DMS53 (cell line): ENCODE measurements at regions not wholly inside any gene's neighbourhood (a gene's known extent, or its start where the extent isn't known, plus 50 kb on each side); places are given as distances from the start of the nearest gene placed in this dataset.

Source experiments
- DNase-seq: peaks from one replicate; lab custom pipeline; 2025; lab: John Stamatoyannopoulos, UW

- DNase-seq = peak; percentile 8
Observed at GRCh38 chr5:38207343-38207742, 51.0 kb upstream of the EGFLAM start.

- no peak for DNase-seq
Observed at GRCh38 chr5:38202741-38203140, 55.6 kb upstream of the EGFLAM start.

GRCh38 chr5:38200872-38201557, 57.3 kb upstream of the EGFLAM start:
- DNase-seq = no peak

GRCh38 chr5:38197118-38197517, 61.2 kb upstream of the EGFLAM start:
- DNase-seq = no peak

DNA sequence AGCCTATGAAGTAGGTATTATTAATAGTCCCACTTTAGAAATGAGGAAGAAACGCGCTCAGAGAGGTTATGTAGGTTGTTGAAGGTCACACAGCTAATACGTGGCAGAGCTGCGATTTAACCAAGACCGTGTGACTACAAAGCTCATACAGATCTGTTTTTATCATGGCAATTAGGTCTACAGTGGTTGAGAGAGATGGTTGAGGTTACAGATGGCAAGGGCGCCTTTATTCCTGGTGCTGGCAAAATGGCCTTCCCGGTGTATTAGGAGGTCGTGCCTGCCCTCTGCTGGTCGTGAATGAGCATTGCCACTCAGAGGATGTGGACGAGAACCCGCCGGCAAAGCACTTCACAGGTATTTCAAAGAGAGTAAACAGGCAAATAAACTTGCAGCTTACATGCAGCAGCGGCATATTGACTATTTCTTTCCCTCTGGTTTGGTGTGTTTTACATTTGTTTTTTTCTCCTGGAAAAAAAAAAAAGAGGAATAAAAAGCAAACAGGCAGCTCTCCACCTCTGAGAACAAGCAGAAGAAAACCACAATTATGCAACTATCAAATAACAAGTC, 65.3 kb upstream of the EGFLAM start:
- peak; percentile 82 for DNase-seq

GRCh38 chr5:38191693-38192092, 66.7 kb upstream of the EGFLAM start:
- DNase-seq = no peak

GRCh38 chr5:38190111-38190510, 68.2 kb upstream of the EGFLAM start:
- DNase-seq = no peak

- no peak for DNase-seq
Observed at GRCh38 chr5:38189081-38189504, 69.3 kb upstream of the EGFLAM start.

- DNase-seq = no peak
Observed at GRCh38 chr5:38188591-38188990, 69.8 kb upstream of the EGFLAM start.

GRCh38 chr5:38187532-38187931, 70.8 kb upstream of the EGFLAM start:
- peak; percentile 90 for DNase-seq

DNA sequence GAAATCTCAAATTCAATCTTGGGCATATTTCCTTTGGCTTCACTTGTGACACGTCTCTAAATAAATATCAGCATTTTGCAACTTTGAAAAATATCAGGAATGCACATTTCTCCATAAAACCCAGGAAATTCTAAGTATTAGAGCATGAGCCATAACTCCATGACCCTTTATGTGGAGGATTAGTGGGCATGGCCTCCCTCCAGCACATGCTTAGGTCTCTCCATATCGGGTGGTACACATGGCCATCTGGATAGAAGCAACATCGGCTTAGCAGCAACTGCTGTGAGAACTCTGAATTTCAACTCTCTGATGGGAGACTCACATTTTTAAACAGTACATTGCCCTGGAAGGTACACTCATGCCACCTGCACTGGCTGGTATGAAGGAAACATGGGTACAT, 73.7 kb upstream of the EGFLAM start:
- DNase-seq = no peak

DNA sequence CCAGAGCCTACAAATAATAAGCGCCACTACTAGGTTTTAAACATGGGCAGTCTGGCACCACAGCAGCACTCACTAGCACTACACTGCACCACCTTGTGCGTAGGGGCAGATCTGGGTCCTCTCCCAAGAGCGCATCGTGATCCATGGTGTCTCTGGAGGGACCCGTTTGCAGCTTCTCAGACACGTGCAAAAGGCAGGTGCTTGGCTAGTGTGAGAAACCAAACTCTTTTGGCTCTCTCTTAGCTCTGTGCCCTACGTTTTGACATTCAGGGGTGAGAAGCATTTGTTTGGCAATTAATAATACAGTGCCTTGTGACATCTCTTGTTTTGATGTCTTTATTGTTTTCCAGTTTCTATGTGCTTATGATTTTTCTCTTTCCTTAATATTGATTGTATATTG, 75.4 kb upstream of the EGFLAM start:
- DNase-seq = no peak

- DNase-seq = no peak
Observed at GRCh38 chr5:38168029-38168428, 90.3 kb upstream of the EGFLAM start.

DNA sequence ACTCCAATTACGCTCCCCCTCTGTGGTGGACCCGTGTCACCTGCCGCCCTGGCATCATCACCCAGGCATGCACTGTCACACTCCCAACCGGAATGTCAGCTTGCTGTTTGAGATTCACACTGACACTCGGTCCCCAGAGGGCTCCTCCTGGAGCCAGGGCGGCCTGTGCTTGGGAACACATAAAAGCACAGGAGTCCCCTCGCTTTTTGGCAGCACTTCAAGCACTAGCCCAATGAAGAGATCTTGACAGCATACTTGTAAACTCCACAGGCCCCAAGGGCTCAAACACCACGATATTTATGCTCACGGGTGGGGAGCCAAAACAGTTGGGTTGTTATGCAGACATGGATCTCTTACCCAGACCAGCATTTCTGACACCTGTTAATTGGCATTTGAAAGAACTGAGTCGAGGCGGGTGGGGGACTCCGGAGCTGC, 90.8 kb upstream of the EGFLAM start:
- DNase-seq = no peak

- no peak for DNase-seq
Observed at GRCh38 chr5:38166832-38167231, 91.5 kb upstream of the EGFLAM start.

DNA sequence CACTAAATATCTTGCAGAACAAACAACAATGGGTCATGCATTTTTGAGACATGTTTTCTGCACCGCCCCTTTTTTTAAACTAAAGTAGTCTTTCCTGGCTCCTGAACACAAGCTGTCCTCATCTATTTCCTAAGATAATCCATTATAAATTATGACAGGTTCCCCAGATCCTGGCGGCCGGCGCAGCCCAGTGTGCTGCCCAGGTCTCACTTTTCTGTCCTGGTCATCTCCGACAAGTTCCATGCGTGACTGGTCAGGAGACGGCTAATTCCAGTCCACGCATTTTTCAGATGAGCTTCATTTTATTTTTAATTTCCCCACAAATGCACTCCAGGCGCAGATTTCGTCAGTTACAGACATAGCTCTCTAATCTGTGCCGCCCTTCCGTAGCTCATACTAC, 92.9 kb upstream of the EGFLAM start:
- DNase-seq = no peak

- no peak for DNase-seq
Observed at GRCh38 chr5:38164776-38165399, 93.5 kb upstream of the EGFLAM start.

GRCh38 chr5:38163636-38164237, 94.6 kb upstream of the EGFLAM start:
- no peak for DNase-seq

DNA sequence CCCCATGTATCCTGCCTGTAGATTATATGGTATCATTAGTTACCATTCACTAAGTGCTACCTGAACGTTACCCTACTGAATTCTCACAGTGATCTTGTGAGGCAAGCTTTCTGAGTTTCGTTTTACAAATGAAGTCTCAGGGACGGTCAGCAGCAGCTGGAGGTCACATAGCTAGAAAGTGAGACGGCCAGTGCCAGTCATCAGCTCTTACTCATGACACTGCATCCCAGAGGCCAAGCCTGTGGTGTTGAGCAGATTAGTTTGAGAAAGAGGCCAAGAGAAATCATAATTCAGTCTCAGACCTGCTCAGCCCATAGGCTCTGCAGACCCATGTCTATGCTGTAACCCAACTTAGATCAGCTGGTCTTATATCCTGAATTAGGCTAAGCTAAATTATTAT, 95.7 kb upstream of the EGFLAM start:
- no peak for DNase-seq

DNA sequence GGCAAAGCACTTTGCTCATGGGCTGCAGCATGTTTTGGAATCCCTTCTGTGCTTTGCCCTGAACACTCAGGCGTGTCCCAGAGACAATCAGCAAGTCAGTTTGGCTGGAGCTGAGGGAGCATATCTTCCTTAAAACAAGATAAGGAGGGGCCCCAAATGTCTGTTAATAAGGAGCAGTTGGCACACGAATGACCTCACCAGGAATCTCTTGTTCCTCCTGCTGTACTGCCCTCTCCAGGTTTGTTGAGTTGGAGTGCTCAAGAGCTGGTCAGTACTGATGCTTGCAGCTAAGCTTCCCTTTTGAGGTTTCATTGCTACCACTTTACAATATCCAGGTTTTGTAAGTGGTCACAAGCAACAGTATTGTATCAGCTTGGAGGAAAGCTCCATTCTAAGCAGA, 101.3 kb upstream of the EGFLAM start:
- DNase-seq = no peak

DNA sequence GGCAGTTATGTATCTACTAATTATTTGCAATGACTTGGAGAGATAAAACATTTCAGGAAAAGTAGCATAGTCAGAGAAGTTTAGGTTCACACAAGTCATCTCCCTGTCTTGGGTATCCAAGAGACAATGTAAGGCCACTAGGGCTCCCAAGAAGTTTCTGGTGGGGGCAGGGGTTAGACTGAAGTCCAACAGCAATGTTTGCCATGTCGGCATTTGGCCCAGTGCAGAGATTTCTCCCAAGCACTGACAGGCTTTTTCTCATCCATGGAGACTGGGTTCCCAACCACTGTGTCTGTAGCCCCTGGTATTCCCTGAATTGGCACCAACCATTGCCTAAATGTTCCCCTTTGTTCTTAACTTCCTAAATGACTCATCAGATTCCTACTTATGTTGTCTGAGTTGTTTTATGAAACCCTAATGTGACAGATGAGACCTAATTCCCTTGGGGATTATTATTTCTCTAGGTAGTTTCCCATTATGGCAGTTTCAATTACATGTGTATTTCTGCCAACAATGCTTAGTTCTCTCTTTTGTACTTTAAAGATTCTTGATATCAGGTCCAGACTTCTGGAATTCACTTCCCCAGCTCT, 103.6 kb upstream of the EGFLAM start:
- DNase-seq = no peak

GRCh38 chr5:38151878-38152277, 106.5 kb upstream of the EGFLAM start:
- DNase-seq = no peak

- DNase-seq = no peak
Observed at GRCh38 chr5:38149815-38150195, 108.6 kb upstream of the EGFLAM start.
